Breast epithelium (tissue), 3 donors: ENCODE measurements at regions not wholly inside any gene's neighbourhood (a gene's known extent, or its start where the extent isn't known, plus 50 kb on each side); places are given as distances from the start of the nearest gene placed in this dataset.

ENCODE experiments used
- CTCF ChIP-seq, 3 donors: fragments of 450-650 bp; IDR thresholded peaks; one replicate each; pipeline ENCODE4 v1.5.1; 2016 to 2017; ENCODE audit warnings: antibody characterized with exemption in 3 of 3, mild to moderate bottlenecking in 3 of 3, moderate library complexity in 3 of 3
- POLR2A ChIP-seq: fragments of 450-650 bp; IDR thresholded peaks from one replicate; pipeline ENCODE4 v1.6.1; 2016; ENCODE audit warnings: antibody characterized with exemption, mild to moderate bottlenecking, moderate library complexity
- POLR2AphosphoS5 ChIP-seq, 3 donors: sonication (generic); formaldehyde crosslinking; IDR thresholded peaks; one replicate each; pipeline ENCODE4 v1.6.1; 2017; ENCODE audit warnings: antibody characterized with exemption in 3 of 3

GRCh38 chr3:29141197-29141917 is 139.5 kb upstream of the RBMS3 start:
- no peak for TF ChIP-seq CTCF (IDR thresholded peaks at IDR 0.05)
- TF ChIP-seq POLR2A: no peak
- TF ChIP-seq POLR2AphosphoS5 (IDR thresholded peaks at IDR 0.05): no peak
